HG02798 (cell line): ENCODE measurements at regions not wholly inside any gene's neighbourhood (a gene's known extent, or its start where the extent isn't known, plus 50 kb on each side); places are given as distances from the start of the nearest gene placed in this dataset.

Experiments
- ATAC-seq: cut with Tn5 transposase; IDR thresholded peaks from one replicate; pipeline ENCODE4 v1.9.1; 2021; ENCODE audit warnings: mild to moderate bottlenecking; ENCODE audit not compliant: unreplicated experiment, poor library complexity

DNA sequence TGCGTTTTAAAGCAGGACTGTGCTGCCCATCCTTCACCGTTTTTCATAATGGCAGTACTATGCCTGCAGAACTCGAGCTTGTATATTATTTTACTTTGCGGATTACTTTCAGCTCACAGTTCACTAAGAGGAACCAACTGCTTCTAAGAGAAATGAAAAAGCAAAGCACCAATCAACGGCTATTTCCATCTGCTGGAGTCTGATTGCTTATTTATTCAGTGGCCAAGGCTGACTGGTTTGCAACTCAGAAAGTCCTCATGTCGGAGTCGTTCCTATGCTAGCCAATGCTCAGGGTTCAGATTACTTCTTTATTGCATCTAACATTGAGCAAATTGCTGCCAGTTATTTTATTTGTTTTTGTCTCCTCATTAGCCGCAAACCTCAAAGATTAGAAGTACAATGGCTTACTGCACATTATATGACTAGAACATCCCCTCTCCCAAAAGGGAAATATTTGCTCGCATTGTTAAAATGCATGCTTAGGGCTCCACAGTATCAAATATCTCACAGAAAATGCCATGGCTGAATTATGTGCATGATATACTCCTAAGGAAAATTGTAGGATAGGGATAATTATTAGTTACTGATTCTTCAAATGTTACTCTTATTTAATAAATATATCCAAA, 1628.2 kb upstream of the ADGRL3 start:
- no peak for ATAC-seq

DNA sequence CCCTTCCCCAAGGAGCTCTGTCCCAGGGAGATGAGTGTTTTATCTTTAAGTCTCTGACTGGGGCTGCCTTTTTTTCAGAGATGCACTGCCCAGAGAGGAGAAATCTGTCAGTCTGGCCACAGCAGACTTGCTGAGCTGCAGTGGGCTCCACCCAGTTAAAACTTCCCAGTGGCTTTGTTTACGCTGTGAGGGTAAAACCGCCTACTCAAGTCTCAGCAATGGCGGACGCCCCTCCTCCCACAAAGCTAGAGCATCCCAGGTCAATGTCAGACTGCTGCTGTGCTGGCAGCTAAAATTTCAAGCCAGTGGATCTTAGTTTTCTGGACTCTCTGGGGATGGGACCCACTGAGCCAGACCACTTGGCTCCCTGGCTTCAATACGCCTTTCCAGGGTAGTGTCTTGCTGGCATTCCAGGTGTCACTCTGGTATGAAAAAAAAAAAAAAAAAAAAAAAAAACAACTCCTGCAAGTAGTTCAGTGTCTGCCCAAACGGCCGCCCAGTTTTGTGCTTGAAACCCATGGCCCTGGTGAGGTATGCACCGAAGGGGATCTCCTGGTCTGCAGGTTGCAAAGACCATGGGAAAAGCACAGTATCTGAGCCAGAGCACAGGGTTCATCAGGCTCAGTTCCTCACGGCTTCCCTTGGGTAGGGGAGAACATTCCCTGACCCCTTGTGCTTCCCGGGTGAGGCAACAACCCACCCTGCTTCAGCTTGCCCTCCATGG, 1616.1 kb upstream of the ADGRL3 start:
- ATAC-seq, result no peak

DNA sequence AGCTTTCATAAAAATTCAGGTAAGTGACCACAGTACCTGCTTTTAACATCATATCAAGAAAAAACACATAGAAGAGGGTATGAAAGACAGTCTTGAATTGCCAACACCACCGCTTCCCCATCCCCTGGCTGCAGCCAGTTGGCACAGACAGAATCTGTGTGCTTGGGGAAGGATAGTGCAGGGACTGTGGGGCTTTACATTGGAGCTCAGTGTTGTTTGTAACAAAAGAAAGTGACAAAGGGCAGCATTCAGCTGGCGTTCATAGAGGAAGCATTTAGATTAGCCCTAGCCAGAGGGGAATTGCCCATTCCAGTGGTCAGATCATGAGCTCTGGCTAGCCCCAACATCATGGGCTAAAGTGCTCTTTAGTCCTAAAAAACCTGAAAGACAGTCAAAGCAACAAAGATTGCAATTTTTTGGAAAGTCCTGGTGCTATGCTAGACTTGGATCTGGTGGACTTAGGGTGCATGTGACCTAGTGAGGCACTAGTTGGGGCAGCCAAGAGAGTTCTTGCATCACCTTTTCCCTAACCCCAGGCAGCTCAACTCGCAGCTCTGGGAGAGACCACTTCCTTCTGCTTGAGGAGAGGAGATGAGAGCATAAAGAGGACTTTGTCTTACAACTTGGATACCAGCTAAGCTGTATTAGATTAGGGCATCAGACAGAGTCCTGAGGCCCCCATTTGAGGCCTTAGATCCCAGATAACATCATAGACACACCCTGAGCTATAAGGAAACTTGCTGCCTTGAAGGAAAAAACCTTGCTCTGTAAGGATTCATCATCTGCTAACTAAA, 1602.4 kb upstream of the ADGRL3 start:
- no peak for ATAC-seq

DNA sequence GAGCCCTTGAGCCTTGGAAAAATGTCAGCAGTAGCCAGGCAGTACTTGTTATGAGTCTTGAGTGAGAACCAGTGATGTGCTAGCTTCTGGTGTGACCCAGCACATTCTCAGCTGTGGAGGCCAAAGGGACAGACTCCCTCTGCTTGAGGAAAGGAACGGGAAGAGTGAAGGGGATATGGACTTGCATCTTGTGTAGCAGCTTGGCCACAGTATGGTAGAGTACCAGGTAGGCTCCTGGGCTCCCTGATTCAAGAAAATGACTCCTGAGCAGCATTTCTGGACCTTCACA, 1601.9 kb upstream of the ADGRL3 start:
- ATAC-seq, result no peak

DNA sequence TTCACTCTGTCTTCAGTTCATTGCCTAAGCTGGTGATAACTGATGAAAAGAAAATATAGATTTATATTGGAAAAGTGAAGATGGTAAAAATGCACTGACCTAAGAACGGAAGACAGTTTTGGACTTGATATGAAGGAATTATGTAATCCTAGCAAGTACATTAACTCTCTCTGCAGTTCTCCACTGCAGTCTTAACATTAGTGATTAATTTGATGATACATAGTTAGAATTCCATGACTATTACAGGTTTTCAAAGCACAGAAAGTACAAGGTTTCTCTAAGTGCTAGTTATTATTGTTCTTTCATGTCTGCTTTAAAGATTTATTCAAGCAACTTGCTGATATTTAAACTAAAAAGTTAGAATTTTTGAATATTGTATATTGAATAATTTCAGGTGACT, 1591.7 kb upstream of the ADGRL3 start:
- ATAC-seq, result no peak

DNA sequence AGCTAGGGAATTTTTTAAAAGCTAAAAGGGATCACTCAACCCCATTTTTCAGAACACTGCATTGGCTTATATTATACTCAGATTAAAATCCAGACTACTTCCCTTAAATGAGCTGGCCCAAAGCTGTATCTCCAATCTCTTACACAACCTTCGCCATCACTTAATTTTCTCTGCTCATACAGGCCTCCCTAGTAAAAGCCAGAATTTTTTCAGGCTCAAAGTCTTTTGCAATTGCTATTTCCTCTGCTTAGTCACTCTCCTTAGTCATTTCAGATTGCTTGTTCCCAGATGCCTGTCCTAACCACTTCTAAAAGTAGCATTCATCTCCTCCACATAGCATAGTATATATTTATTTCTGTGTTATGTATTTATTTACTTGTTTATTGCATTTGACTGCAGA, 1587.9 kb upstream of the ADGRL3 start:
- no peak for ATAC-seq

DNA sequence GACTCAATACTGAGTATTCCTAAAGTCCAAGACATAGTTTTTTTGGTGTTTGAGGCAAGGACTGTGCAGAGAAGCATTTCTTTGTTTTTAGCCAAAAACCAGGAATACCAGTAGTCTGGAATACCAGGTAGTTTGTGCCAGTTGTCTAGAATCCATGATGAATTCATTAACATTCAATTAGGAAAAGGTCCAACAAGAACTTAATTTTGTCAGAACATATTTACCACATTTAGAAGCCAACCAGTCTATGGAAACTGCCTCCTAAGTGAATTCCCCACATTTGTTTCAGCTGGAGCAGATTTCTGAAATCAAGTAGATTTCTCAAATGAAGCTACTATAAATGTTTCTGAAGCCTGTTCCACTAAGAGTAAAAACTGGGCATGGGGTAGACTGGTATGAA, 1584.8 kb upstream of the ADGRL3 start:
- no peak for ATAC-seq

DNA sequence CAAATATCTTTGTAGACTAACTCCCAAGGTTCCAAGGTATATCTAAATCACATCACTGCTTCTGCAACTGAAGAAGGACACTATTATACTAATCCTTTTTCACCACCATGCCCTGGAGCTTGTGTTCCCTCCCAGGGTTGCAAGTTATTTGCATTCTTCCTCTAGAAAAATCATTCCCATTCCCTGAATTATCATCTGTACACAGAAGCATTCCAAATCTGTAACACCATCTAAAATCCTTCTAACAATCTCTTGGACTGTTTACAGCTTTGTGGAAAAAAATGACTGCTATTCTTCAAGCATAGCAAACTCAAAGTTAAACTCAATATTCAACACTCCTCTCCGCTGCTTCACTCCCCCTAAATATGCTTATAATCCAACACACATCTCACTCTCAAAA, 1570.8 kb upstream of the ADGRL3 start:
- ATAC-seq, result no peak

DNA sequence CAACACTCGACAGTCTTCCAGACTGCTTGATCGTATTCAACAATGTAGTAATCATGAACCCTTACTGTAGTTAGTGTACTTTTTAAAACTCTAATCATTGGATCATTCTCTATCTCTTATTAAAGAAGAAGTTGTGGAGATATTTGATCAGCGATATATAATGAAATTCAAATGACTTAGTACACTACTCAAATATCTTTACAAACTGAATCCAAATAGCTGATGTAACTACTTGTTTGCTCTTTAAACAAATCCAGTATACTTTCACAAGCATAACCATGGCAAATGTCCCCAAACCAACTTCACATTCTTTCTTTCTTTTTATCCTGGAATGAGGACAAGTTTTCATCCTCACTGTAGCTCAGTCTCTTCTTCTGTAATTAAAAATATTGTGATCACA, 1569.9 kb upstream of the ADGRL3 start:
- ATAC-seq, result no peak

DNA sequence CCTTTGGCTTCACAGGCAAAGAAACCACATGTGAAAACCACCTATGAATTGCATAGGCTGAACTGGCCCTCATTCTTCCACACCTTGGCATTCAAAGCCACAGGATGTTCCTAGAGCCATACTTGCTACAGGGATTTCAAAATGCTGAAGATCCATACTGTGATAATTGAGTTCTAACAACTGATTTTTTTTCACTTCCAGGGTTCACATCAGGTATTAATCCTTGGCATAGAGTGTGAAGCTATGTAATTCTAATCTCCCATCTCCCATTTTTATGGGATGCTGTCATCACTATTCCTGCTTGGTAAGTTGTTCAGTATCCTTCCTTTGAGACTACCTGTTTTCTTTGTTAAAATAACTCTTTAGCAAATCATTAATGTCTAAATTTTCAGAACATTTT, 1569.2 kb upstream of the ADGRL3 start:
- no peak for ATAC-seq

DNA sequence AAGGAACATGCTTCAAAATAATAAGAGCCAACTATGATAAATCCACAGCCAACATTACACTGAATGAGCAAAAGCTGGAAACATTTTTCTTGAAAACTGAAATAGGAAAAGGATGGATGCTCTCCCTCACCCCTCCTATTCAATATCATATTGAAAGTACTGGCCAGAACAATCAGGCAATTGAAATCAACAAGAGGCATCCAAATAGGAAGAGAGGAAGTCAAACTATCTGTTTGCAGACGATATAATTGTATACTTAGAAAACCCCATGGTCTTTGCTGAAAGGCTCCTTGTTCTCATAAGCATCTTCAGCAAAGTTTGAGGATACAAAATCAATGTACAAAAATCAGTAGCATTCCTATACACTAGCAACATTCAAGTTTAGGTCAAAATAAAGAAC, 1562.5 kb upstream of the ADGRL3 start:
- no peak for ATAC-seq

DNA sequence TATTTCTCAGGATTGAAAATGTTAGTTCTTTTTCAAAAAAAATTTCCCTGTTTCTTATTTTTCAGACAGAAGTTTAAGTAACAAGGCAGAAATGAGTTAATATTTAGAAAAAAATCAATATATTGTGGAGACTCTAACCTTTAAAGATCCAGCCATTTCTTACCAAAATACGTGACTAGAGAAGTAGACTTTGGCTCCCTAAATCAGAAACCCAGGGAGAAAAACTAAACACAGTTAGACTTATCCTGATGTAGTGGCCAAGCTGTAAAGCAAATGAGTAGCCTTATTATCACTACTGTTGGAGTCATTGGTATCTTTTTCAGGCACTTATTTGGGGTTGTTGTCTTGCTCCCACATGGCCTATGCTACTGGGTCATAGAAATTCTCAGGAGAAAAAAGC, 1556.4 kb upstream of the ADGRL3 start:
- ATAC-seq, result no peak

DNA sequence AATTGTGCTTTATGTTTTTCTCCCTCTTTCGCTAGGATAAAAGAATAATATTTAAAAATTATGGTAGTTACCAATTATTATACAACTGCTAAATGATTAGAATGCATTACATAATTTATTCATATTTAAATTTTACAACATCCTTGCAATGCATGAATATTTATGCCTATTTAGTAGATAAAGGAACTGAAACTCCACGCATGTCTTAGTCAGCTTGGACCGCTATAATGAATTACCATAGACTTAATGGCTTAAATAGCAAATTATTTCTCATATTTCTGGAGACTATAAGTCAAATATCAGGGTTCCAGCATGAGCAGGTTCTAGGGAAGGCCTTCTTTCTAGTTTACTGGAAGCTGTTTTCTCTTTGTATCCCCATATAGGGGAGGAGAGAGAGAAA, 1555.4 kb upstream of the ADGRL3 start:
- no peak for ATAC-seq

DNA sequence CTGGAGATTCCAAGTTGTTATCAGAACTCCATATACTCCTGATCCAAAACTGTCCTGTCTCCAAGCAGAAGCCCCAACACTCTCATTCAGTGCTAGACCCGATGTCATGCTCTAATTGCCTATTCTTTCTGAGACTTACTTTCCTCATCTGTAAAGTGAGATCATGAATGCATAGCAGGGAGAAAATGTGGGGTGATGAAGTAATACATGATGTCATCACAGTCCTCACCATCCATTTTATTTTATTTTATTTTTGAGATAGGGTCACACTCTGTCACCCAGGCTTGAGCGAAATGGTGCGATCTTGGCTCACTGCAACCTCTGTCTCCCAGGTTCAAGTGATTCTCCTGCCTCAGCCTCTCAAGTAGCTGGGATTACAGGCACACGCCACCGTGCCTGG, 1554.0 kb upstream of the ADGRL3 start:
- ATAC-seq, result no peak

DNA sequence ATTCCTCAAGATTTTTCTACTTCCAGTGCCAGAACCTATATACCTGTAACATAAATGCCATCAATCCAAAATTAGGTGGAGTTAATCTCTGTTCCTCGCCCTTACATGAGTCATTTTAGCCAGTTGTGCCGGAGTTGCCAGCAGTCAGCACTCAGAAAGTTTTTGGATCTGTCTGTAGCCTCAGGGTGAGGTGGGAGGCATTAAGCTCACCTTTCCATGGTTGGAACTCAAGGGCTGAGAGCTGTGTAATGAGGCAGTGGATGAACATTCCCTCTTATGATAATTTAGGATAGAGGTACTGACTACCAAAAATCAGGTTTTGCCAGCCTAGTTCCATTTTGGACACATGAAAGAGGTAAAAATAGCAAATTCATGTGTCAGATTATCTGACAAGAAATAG, 1553.1 kb upstream of the ADGRL3 start:
- no peak for ATAC-seq

DNA sequence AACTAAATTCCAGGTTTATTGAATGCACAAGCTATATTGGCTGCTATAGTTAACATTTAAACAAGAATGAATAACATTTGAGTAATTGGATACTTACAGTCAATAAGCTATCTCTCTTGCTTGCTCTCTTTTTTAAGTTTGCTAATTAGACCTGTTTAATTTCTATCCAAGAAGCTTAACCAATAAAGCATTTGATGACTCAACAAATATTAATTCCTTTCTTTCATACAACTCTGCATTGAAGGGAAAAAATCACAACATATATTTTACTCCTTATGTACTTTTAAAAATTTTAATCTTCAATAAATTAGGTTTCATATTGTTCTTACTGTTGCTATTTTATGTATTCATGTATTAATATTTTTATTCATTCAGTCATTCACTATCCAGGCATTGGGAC, 1552.6 kb upstream of the ADGRL3 start:
- ATAC-seq, result no peak

DNA sequence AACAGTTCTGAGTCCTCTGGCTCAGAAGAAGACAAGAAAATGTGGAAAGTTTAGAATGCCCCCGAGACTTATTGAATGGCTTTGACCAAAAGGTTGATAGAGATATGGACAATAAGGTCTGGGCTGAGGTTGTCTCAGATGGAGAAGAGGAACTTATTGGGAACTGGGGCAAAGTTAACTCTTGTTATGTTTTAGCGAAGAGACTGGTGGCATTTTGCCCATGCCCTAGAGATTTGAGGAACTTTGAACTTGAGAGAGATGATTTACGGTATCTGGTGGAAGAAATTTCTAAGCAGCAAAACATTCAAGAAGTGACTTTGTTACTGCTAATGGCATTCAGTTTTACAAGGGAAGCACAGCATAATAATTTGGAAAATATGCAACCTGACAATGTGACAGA, 1549.3 kb upstream of the ADGRL3 start:
- no peak for ATAC-seq

DNA sequence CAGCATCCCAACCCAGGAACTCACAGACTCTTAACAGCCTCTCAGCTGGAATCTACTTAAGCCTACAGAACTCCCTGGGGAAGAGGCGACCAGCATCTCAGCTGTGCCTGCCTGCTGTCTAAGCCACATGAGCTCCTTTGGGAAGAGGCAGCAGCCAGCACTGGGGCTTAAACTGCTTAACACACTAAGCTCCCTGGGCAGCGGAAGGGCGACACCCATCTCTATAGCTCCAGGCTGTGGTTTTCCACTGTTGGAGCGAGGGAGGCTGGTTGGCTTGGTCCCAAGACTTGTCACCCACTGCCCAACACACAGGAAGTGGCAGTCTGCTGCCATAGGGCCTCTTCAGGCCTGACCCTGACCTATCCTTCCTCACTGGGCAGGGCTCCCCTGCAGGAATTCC, 1544.1 kb upstream of the ADGRL3 start:
- ATAC-seq, result no peak

DNA sequence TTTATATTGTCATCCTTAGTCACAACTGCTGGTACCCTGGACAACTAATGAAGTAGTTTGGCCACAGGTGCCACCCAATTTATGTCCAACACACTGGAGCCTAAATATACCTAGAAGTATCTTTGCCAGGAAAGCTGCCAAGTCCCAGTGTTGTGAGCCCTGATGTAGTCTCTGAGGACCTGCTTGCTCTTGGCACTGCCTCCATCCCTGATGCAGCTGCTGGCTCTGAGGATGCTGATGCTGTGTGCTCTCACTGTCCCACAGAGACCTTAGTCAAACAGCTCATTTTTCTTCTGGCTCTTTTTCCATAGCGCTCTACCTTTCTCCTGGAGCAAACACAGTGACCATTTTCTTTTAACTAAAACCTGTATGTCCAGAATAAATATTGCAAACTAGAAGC, 1535.4 kb upstream of the ADGRL3 start:
- ATAC-seq, result no peak

DNA sequence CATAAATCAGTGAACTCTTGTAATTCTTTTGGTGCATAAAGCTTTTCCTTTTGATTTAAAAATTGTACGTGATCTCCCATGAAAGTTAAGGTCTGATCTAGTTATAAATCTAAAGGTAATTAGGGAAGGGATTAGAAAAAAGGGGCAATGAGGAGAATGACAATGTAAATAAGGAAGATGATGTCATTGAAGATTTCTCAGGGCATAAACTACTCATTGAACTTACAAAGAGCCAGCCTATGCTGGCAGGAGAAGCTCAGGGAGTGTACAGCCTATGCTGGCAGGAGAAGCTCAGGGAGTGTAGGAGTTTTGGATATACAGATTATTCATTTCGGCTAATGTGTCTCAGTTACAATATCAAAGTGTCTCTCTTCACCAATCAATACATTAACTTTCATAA, 1533.5 kb upstream of the ADGRL3 start:
- ATAC-seq, result no peak

DNA sequence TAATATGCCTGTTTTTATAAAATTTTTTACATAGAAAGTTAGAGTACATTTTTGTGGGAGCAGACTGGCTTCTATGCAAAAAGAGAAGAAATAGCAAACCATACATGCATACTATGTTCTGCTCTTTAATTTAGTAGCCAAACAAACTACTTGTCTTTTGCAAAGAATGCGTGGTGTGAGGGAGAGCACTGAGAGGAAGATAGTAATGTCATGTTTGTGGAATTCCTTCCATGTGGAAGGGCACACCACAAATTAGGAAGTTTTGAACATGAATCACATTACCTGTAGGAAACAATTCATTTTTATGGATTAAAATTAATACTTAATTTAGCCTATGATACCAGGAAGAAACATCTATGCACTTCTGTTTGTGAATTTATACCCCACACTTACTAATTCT, 1529.1 kb upstream of the ADGRL3 start:
- no peak for ATAC-seq

DNA sequence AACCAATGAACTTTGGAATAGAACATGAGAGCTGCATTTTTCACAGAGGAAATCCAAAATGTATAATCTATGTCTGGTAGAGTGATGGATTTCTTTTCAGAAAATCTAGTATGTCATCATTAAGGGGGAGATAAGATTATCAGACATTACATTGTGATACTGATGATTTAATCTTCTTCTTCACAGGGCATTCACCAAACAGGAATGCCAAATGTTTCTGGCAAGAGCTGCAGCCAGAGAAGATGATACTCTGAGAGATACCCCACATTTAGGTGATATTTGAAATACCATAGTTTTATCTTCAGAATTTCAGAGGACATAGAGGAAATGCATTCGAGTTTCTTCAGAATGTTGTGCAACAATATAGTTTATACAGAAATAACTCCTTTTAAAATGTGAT, 1523.7 kb upstream of the ADGRL3 start:
- ATAC-seq, result no peak
